GM12892 (cell line): ENCODE measurements at regions not wholly inside any gene's neighbourhood (a gene's known extent, or its start where the extent isn't known, plus 50 kb on each side); places are given as distances from the start of the nearest gene placed in this dataset.

Experiments used
- POLR2A ChIP-seq: IDR thresholded peaks from 2 replicates; pipeline ENCODE4 v1.6.1; 2011; ENCODE audit warnings: low read depth, low read length, control low read depth
- TAF1 ChIP-seq: IDR thresholded peaks from 2 replicates; pipeline ENCODE4 v1.6.1; 2011; ENCODE audit warnings: low read depth, mild to moderate bottlenecking, control low read depth, low read length, borderline replicate concordance

DNA sequence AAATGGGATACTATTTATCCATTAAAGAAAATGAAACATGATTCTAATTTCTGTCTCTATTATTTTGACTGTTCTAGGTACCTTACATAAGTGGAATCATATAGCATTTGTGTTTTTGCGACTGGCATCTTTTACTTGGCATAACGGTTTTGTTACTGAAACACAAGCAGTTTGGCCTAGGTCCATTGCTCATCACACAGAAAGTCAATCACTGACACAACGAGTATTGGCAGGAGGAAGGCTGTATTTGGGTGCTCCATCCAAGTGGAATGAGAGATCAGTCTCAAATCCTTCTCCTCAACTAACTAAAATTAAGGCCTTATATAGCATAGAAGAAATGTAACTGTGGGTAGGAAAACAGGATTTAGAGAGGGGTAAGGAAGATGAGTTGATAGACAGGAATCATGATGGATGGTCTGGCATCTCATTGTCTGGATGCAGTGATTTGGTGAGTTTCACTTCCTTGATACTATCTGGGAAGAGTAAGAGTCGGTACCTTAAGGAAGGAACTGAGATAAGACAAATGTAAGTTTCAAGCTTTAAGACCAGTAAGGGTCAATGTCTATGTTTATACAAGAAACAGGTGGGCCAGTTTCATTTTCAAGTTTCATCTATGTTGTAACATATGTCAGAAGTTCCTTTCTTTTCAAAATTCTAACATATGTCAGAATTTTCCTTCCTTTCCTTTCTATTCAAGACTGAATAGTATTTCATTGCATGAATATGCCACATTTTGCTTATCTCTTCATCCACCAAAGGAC, 276.9 kb upstream of the RAB6C start:
- TF ChIP-seq TAF1 (no peak), POLR2A (no peak)
